ENCODE measurements at regions not wholly inside any gene's neighbourhood (a gene's known extent, or its start where the extent isn't known, plus 50 kb on each side); places are given as distances from the start of the nearest gene placed in this dataset.

- TF ChIP-seq CTCF (optimal IDR thresholded peaks at IDR 0.05 in 1 of 3, IDR thresholded peaks at IDR 0.05 in 1 of 3, conservative IDR thresholded peaks at IDR 0.05 in 1 of 3; ENCODE audit: extremely low read depth in 1 of 3, insufficient read depth in 2 of 3, low read length in 3 of 3) = no peak
- TF ChIP-seq EZH2 (IDR thresholded peaks at IDR 0.05; ENCODE audit: low read length) = no peak
- Histone ChIP-seq H3K79me2 (ENCODE audit: control insufficient read depth, insufficient read depth, low read length) (no peaks in the 10 kb centered on the region), H3K36me3 (ENCODE audit: control insufficient read depth in 2 of 2, extremely low read depth in 1 of 2, insufficient read depth in 2 of 2, low read length in 2 of 2) (no peaks in the 10 kb centered on the region), H3K4me3 (ENCODE audit: control insufficient read depth in 2 of 3, extremely low read depth in 1 of 3, insufficient read depth in 2 of 3, low read depth in 1 of 3, low read length in 3 of 3) (peak overlapping the region in 1 of 3 experiments; percentile 24), H3K4me1 (ENCODE audit: control insufficient read depth, extremely low read depth, insufficient read depth, low read length) (peaks cover 41% of the 10 kb centered on the region), H4K20me1 (ENCODE audit: control insufficient read depth, extremely low read depth, insufficient read depth, low read length) (no peaks in the 10 kb centered on the region), H2AFZ (ENCODE audit: control insufficient read depth, low read length) (peak overlapping the region; percentile 58), H3K27me3 (ENCODE audit: control insufficient read depth, extremely low read depth, insufficient read depth, low read length) (no peaks in the 10 kb centered on the region), H3K9me1 (ENCODE audit: control insufficient read depth, extremely low read depth, insufficient read depth, low read length) (no peaks in the 10 kb centered on the region), H3K9ac (ENCODE audit: control insufficient read depth, extremely low read depth, insufficient read depth, low read length) (peak overlapping the region; percentile 42), H3K4me2 (ENCODE audit: control insufficient read depth, extremely low read depth, insufficient read depth, low read depth, low read length) (peak overlapping the region; percentile 79), H3K27ac (ENCODE audit: control insufficient read depth, insufficient read depth, low read length) (peak overlapping the region; percentile 90), H3K9me3 (ENCODE audit: control insufficient read depth, low read depth, low read length) (no peaks in the 10 kb centered on the region)
- FAIRE-seq (no peak), DNase-seq (ENCODE audit: low read depth, low spot score) (no peak)
- dilution Hi-C loops (cut with MboI; ENCODE audit: extremely low pct_ligation_motif_present, low sequenced_read_pairs) = no loop called here
These were observed 139.2 kb upstream of the NAMPT start for GRCh38 chr7:106423821-106424475.

- dilution Hi-C loops (cut with MboI; ENCODE audit: extremely low pct_ligation_motif_present, low sequenced_read_pairs) = no loop called here
- no peak overlapping the region for H3K4me3 ChIP-seq (ENCODE audit: control insufficient read depth in 2 of 3, extremely low read depth in 1 of 3, insufficient read depth in 2 of 3, low read depth in 1 of 3, low read length in 3 of 3)
These were observed 138.3 kb upstream of the NAMPT start for GRCh38 chr7:106423111-106423510.

More at GRCh38 chr7:106423111-106423510, 138.3 kb upstream of the NAMPT start:
- FAIRE-seq (no peak), DNase-seq (ENCODE audit: low read depth, low spot score) (no peak)
- Histone ChIP-seq H3K9me3 (ENCODE audit: control insufficient read depth, low read depth, low read length) (no peaks in the 10 kb centered on the region), H4K20me1 (ENCODE audit: control insufficient read depth, extremely low read depth, insufficient read depth, low read length) (no peaks in the 10 kb centered on the region), H3K27ac (ENCODE audit: control insufficient read depth, insufficient read depth, low read length) (no peak overlapping the region), H3K27me3 (ENCODE audit: control insufficient read depth, extremely low read depth, insufficient read depth, low read length) (no peaks in the 10 kb centered on the region), H3K36me3 (ENCODE audit: control insufficient read depth in 2 of 2, extremely low read depth in 1 of 2, insufficient read depth in 2 of 2, low read length in 2 of 2) (no peaks in the 10 kb centered on the region), H3K4me2 (ENCODE audit: control insufficient read depth, extremely low read depth, insufficient read depth, low read depth, low read length) (no peak overlapping the region), H3K4me1 (ENCODE audit: control insufficient read depth, extremely low read depth, insufficient read depth, low read length) (peaks cover 49% of the 10 kb centered on the region), H3K79me2 (ENCODE audit: control insufficient read depth, insufficient read depth, low read length) (no peaks in the 10 kb centered on the region), H3K9ac (ENCODE audit: control insufficient read depth, extremely low read depth, insufficient read depth, low read length) (no peak overlapping the region), H2AFZ (ENCODE audit: control insufficient read depth, low read length) (no peak overlapping the region), H3K9me1 (ENCODE audit: control insufficient read depth, extremely low read depth, insufficient read depth, low read length) (no peaks in the 10 kb centered on the region)
- TF ChIP-seq CTCF (optimal IDR thresholded peaks at IDR 0.05 in 1 of 3, IDR thresholded peaks at IDR 0.05 in 1 of 3, conservative IDR thresholded peaks at IDR 0.05 in 1 of 3; ENCODE audit: extremely low read depth in 1 of 3, insufficient read depth in 2 of 3, low read length in 3 of 3) (no peak), EZH2 (IDR thresholded peaks at IDR 0.05; ENCODE audit: low read length) (no peak)
